Suprapubic skin (tissue), 4 donors: ENCODE measurements at regions not wholly inside any gene's neighbourhood (a gene's known extent, or its start where the extent isn't known, plus 50 kb on each side); places are given as distances from the start of the nearest gene placed in this dataset.

Source experiments
- CTCF ChIP-seq, 2 donors: fragments of 200-600 bp in 1 of 2; fragments of 450-650 bp in 1 of 2; sonication (generic) in 1 of 2; IDR thresholded peaks; one replicate each; pipeline ENCODE4 v1.5.1; 2016 to 2019; ENCODE audit warnings: antibody characterized with exemption in 2 of 2, mild to moderate bottlenecking in 1 of 2, moderate library complexity in 1 of 2
- EP300 ChIP-seq: sonication (generic); formaldehyde crosslinking; IDR thresholded peaks from one replicate; pipeline ENCODE4 v1.6.1; 2017; ENCODE audit warnings: antibody characterized with exemption
- POLR2A ChIP-seq, 2 donors: fragments of 450-650 bp; IDR thresholded peaks; one replicate each; pipeline ENCODE4 v1.6.1; 2017; ENCODE audit warnings: antibody characterized with exemption in 2 of 2, mild to moderate bottlenecking in 2 of 2, moderate library complexity in 2 of 2
- POLR2AphosphoS5 ChIP-seq, 3 donors: sonication (generic); formaldehyde crosslinking; IDR thresholded peaks; one replicate each; pipeline ENCODE4 v1.6.1; 2017; ENCODE audit warnings: antibody characterized with exemption in 3 of 3

- TF ChIP-seq POLR2AphosphoS5 (IDR thresholded peaks at IDR 0.05) (no peak), CTCF (IDR thresholded peaks at IDR 0.05) (no peak), POLR2A (IDR thresholded peaks at IDR 0.05) (no peak), EP300 (no peak)
These were observed 590.6 kb downstream of the EPHA7 start for GRCh38 chr6:92828788-92829187.
